ENCODE measurements at regions not wholly inside any gene's neighbourhood (a gene's known extent, or its start where the extent isn't known, plus 50 kb on each side); places are given as distances from the start of the nearest gene placed in this dataset.

- Histone ChIP-seq H3K4me3 (no peak overlapping the region), H3K4me1 (no peaks in the 10 kb centered on the region), H3K9me3 (no peaks in the 10 kb centered on the region), H3K27me3 (no peaks in the 10 kb centered on the region), H3K36me3 (no peaks in the 10 kb centered on the region), H3K27ac (replicated peaks in 1 of 4) (no peak overlapping the region)
- TF ChIP-seq CTCF (IDR thresholded peaks at IDR 0.05) = no peak
- no peak for TF ChIP-seq EP300 (IDR thresholded peaks at IDR 0.05)
- no peak for TF ChIP-seq POLR2A (IDR thresholded peaks at IDR 0.05; ENCODE audit: low read depth)
- no peak for TF ChIP-seq POLR2AphosphoS5 (IDR thresholded peaks at IDR 0.05)
- intact Hi-C loops (cut with DNase I) = no loop called here
- 83% methylated on average over 6 of the region's 6 CpGs for WGBS
- DNase-seq (ENCODE audit: extremely low spot score) = no peak
Observed at GRCh38 chr7:81410471-81411117, 359.3 kb downstream of the HGF start.

GRCh38 chr7:81408728-81409127, 361.1 kb downstream of the HGF start:
- Histone ChIP-seq H3K4me1 (no peaks in the 10 kb centered on the region), H3K9me3 (no peaks in the 10 kb centered on the region), H3K27ac (replicated peaks in 1 of 4) (no peak overlapping the region), H3K27me3 (no peaks in the 10 kb centered on the region), H3K36me3 (no peaks in the 10 kb centered on the region), H3K4me3 (no peak overlapping the region)
- intact Hi-C loops (cut with DNase I) = no loop called here
- DNase-seq (ENCODE audit: extremely low spot score) = no peak
- TF ChIP-seq CTCF (IDR thresholded peaks at IDR 0.05) (no peak), POLR2A (IDR thresholded peaks at IDR 0.05; ENCODE audit: low read depth) (no peak)
- 91% methylated on average over 2 of the region's 2 CpGs for WGBS

GRCh38 chr7:81407094-81407493, 362.8 kb downstream of the HGF start:
- Histone ChIP-seq H3K27ac (replicated peaks in 1 of 4) (no peak overlapping the region), H3K9me3 (no peaks in the 10 kb centered on the region), H3K36me3 (no peaks in the 10 kb centered on the region), H3K4me3 (no peak overlapping the region), H3K27me3 (no peaks in the 10 kb centered on the region), H3K4me1 (no peaks in the 10 kb centered on the region)
- intact Hi-C loops (cut with DNase I) = no loop called here
- TF ChIP-seq EP300 (IDR thresholded peaks at IDR 0.05) (no peak), CTCF (IDR thresholded peaks at IDR 0.05) (no peak)
- no peak for DNase-seq (ENCODE audit: extremely low spot score)
- 90% methylated on average over 2 of the region's 2 CpGs for WGBS

- Histone ChIP-seq H3K4me3 (no peak overlapping the region), H3K9me3 (no peaks in the 10 kb centered on the region), H3K27me3 (no peaks in the 10 kb centered on the region), H3K4me1 (no peaks in the 10 kb centered on the region), H3K36me3 (no peaks in the 10 kb centered on the region), H3K27ac (replicated peaks in 1 of 4) (no peak overlapping the region)
- no peak for TF ChIP-seq POLR2A (IDR thresholded peaks at IDR 0.05; ENCODE audit: low read depth)
- no peak for TF ChIP-seq EP300 (IDR thresholded peaks at IDR 0.05)
- no peak for TF ChIP-seq CTCF (IDR thresholded peaks at IDR 0.05)
- no peak for TF ChIP-seq POLR2AphosphoS5 (IDR thresholded peaks at IDR 0.05)
- no peak for DNase-seq (ENCODE audit: extremely low spot score)
- intact Hi-C loops (cut with DNase I) = no loop called here
- WGBS = 96% methylated on average over 2 of the region's 2 CpGs
Observed at GRCh38 chr7:81404669-81405068, 365.2 kb downstream of the HGF start.

GRCh38 chr7:81402227-81402626, 367.6 kb downstream of the HGF start:
- WGBS = 41% methylated on average over 1 of the region's 1 CpG
- no peaks in the 10 kb centered on the region for H3K4me1 ChIP-seq
- TF ChIP-seq POLR2AphosphoS5 (IDR thresholded peaks at IDR 0.05) = no peak
- TF ChIP-seq POLR2A (IDR thresholded peaks at IDR 0.05; ENCODE audit: low read depth) = no peak
- no peak for TF ChIP-seq EP300 (IDR thresholded peaks at IDR 0.05)
- no peak for TF ChIP-seq CTCF (IDR thresholded peaks at IDR 0.05)
- no peak overlapping the region for H3K27ac ChIP-seq (replicated peaks in 1 of 4)
- no peaks in the 10 kb centered on the region for H3K9me3 ChIP-seq
- no peaks in the 10 kb centered on the region for H3K36me3 ChIP-seq
- no peaks in the 10 kb centered on the region for H3K27me3 ChIP-seq
- DNase-seq (ENCODE audit: extremely low spot score) = no peak
- intact Hi-C loops (cut with DNase I) = no loop called here
- H3K4me3 ChIP-seq = no peak overlapping the region

Measured in esophagus muscularis mucosa (tissue), 4 donors.